ENCODE measurements at regions not wholly inside any gene's neighbourhood (a gene's known extent, or its start where the extent isn't known, plus 50 kb on each side); places are given as distances from the start of the nearest gene placed in this dataset.
A peak's percentile ranks its signal among the peaks of the same experiment; 100 is the strongest.

- no peak overlapping the region for H3K4me2 ChIP-seq (ENCODE audit: low read length)
- no peak overlapping the region for H2AFZ ChIP-seq (ENCODE audit: low read length)
- no peaks in the 10 kb centered on the region for H3K4me1 ChIP-seq (ENCODE audit: insufficient read depth, low read length, poor library complexity, severe bottlenecking)
- ChIA-PET POLR2A (no interaction called here), CTCF (ENCODE audit: unreplicated experiment) (no interaction called here)
- BruUV-seq (replicated peaks) = no TSS peak
- H3K9me3 ChIP-seq (ENCODE audit: low read length) = no peaks in the 10 kb centered on the region
- TF ChIP-seq CTCF (conservative IDR thresholded peaks at IDR 0.05; ENCODE audit: low read length) (peak; percentile 37; the same call in 1 of the 2 replicates), EZH2phosphoT487 (IDR thresholded peaks at IDR 0.05; ENCODE audit: borderline replicate concordance, low read depth, low read length) (no peak)
- H3K36me3 ChIP-seq (ENCODE audit: insufficient read depth, low read length) = no peaks in the 10 kb centered on the region
- H4K20me1 ChIP-seq (ENCODE audit: insufficient read depth, low read length) = no peaks in the 10 kb centered on the region
- H3K4me3 ChIP-seq (ENCODE audit: low read depth, low read length, poor library complexity, severe bottlenecking) = no peak overlapping the region
- no peaks in the 10 kb centered on the region for H3K9me2 ChIP-seq (ENCODE audit: insufficient read depth, low read length)
- intact Hi-C loops (cut with micrococcal nuclease; ENCODE audit: unreplicated experiment) = no loop called here
- no peak for DNase-seq (ENCODE audit: low spot score)
- no peak overlapping the region for H3K27ac ChIP-seq (ENCODE audit: low read depth, low read length, poor library complexity, severe bottlenecking)
- no peaks in the 10 kb centered on the region for H3K79me2 ChIP-seq (ENCODE audit: insufficient read depth, low read depth, low read length)
Observed at GRCh38 chr16:6360641-6361040, 972.0 kb upstream of the RBFOX1 start.

GRCh38 chr16:6356911-6357310, 975.7 kb upstream of the RBFOX1 start:
- BruUV-seq (replicated peaks) = no TSS peak
- Histone ChIP-seq H3K36me3 (ENCODE audit: insufficient read depth, low read length) (no peaks in the 10 kb centered on the region), H3K4me2 (ENCODE audit: low read length) (no peak overlapping the region), H3K79me2 (ENCODE audit: insufficient read depth, low read depth, low read length) (no peaks in the 10 kb centered on the region), H3K4me3 (ENCODE audit: low read depth, low read length, poor library complexity, severe bottlenecking) (no peak overlapping the region), H4K20me1 (ENCODE audit: insufficient read depth, low read length) (no peaks in the 10 kb centered on the region), H2AFZ (ENCODE audit: low read length) (no peak overlapping the region), H3K9me2 (ENCODE audit: insufficient read depth, low read length) (no peaks in the 10 kb centered on the region), H3K9me3 (ENCODE audit: low read length) (no peaks in the 10 kb centered on the region), H3K4me1 (ENCODE audit: insufficient read depth, low read length, poor library complexity, severe bottlenecking) (no peaks in the 10 kb centered on the region), H3K27ac (ENCODE audit: low read depth, low read length, poor library complexity, severe bottlenecking) (no peak overlapping the region)
- POLR2A ChIA-PET = no interaction called here
- intact Hi-C loops (cut with micrococcal nuclease; ENCODE audit: unreplicated experiment) = no loop called here
- TF ChIP-seq CTCF (conservative IDR thresholded peaks at IDR 0.05; ENCODE audit: low read length) (no peak), EZH2phosphoT487 (IDR thresholded peaks at IDR 0.05; ENCODE audit: borderline replicate concordance, low read depth, low read length) (no peak)
- DNase-seq (ENCODE audit: low spot score) = no peak
- CTCF ChIA-PET (ENCODE audit: unreplicated experiment) = no interaction called here

GRCh38 chr16:6349725-6350124, 982.9 kb upstream of the RBFOX1 start:
- Histone ChIP-seq H3K4me3 (ENCODE audit: low read depth, low read length, poor library complexity, severe bottlenecking) (no peak overlapping the region), H3K36me3 (ENCODE audit: insufficient read depth, low read length) (no peaks in the 10 kb centered on the region), H3K27ac (ENCODE audit: low read depth, low read length, poor library complexity, severe bottlenecking) (no peak overlapping the region), H2AFZ (ENCODE audit: low read length) (no peak overlapping the region), H4K20me1 (ENCODE audit: insufficient read depth, low read length) (no peaks in the 10 kb centered on the region), H3K4me1 (ENCODE audit: insufficient read depth, low read length, poor library complexity, severe bottlenecking) (no peaks in the 10 kb centered on the region), H3K4me2 (ENCODE audit: low read length) (no peak overlapping the region), H3K79me2 (ENCODE audit: insufficient read depth, low read depth, low read length) (no peaks in the 10 kb centered on the region), H3K9me3 (ENCODE audit: low read length) (no peaks in the 10 kb centered on the region), H3K9me2 (ENCODE audit: insufficient read depth, low read length) (no peaks in the 10 kb centered on the region)
- no TSS peak for BruUV-seq (replicated peaks)
- CTCF ChIA-PET (ENCODE audit: unreplicated experiment) = no interaction called here
- DNase-seq (ENCODE audit: low spot score) = no peak
- POLR2A ChIA-PET = interaction anchor here (0.7 kb wide), 1 partner anchor 406 kb away, joined by 3 read pairs; no protein-coding TSS in a partner anchor
- TF ChIP-seq EZH2phosphoT487 (IDR thresholded peaks at IDR 0.05; ENCODE audit: borderline replicate concordance, low read depth, low read length) = no peak
- no peak for TF ChIP-seq CTCF (conservative IDR thresholded peaks at IDR 0.05; ENCODE audit: low read length)
- intact Hi-C loops (cut with micrococcal nuclease; ENCODE audit: unreplicated experiment) = no loop called here
